Naive thymus-derived CD4-positive, alpha-beta T cell (primary cell): ENCODE measurements at regions not wholly inside any gene's neighbourhood (a gene's known extent, or its start where the extent isn't known, plus 50 kb on each side); places are given as distances from the start of the nearest gene placed in this dataset.

ENCODE experiments used
- ATAC-seq: fragments of 150-1000 bp; cut with Tn5 transposase; 2 replicates; pipeline ENCODE4 v1.10.0; 2021; ENCODE audit warnings: mild to moderate bottlenecking, moderate library complexity
- CTCF ChIA-PET: fragments of 350-600 bp; sonication (Branson Sonifier 250); formaldehyde crosslinking; loops from one replicate; lab custom pipeline; 2021; ENCODE audit warnings: antibody characterized with exemption; lab: Charles Lee
- POLR2A ChIA-PET: fragments of 350-600 bp; sonication (Branson Sonifier 250); formaldehyde crosslinking; loops from one replicate; lab custom pipeline; 2021; ENCODE audit warnings: antibody characterized with exemption, inconsistent platforms; lab: Charles Lee
- DNase-seq, 9 donors: peaks; one replicate each; pipeline versions ENCODE4 v3.0.0 to v3.0.0-alpha.2; 2020 to 2022; ENCODE audit warnings: mixed read lengths in 1 of 9
- H3K27ac ChIP-seq: one replicate; pipeline ENCODE4 v1.7.0; 2013; ENCODE audit warnings: mild to moderate bottlenecking, low read depth, low read length, moderate library complexity
- H3K27me3 ChIP-seq, 2 donors: one replicate each; pipeline ENCODE4 v1.7.0; 2013; ENCODE audit warnings: low read length in 2 of 2, mild to moderate bottlenecking in 2 of 2, moderate library complexity in 2 of 2; ENCODE audit not compliant: control insufficient read depth in 2 of 2, insufficient read depth in 2 of 2
- H3K36me3 ChIP-seq, 3 experiments: 1 replicate in 2 of 3; 2 replicates in 1 of 3; pipeline ENCODE4 v1.7.0; 2013; ENCODE audit warnings: low read length in 3 of 3, mild to moderate bottlenecking in 3 of 3, moderate library complexity in 1 of 3; ENCODE audit not compliant: insufficient read depth in 3 of 3, control insufficient read depth in 2 of 3
- H3K4me1 ChIP-seq, 2 donors: one replicate each; pipeline ENCODE4 v1.7.0; 2013; ENCODE audit warnings: low read length in 2 of 2, mild to moderate bottlenecking in 2 of 2, moderate library complexity in 1 of 2; ENCODE audit not compliant: control insufficient read depth in 2 of 2, insufficient read depth in 2 of 2
- H3K4me3 ChIP-seq: 2 replicates; pipeline ENCODE4 v1.7.0; 2013; ENCODE audit warnings: mild to moderate bottlenecking, low read length
- H3K9me3 ChIP-seq, 3 experiments: 1 replicate in 2 of 3; 2 replicates in 1 of 3; pipeline ENCODE4 v1.7.0; 2013; ENCODE audit warnings: low read length in 3 of 3; ENCODE audit not compliant: control insufficient read depth in 2 of 3
- H3K27ac Mint-ChIP-seq, 9 donors: one replicate each; pipeline ENCODE4 v1.8.0; 2020 to 2022; ENCODE audit warnings: mixed read lengths in 9 of 9, mild to moderate bottlenecking in 8 of 9, moderate library complexity in 5 of 9, inconsistent platforms in 2 of 9
- H3K27me3 Mint-ChIP-seq, 5 donors: one replicate each; pipeline ENCODE4 v1.8.0; 2021 to 2022; ENCODE audit warnings: mixed read lengths in 5 of 5, mild to moderate bottlenecking in 1 of 5
- H3K36me3 Mint-ChIP-seq, 5 donors: one replicate each; pipeline ENCODE4 v1.8.0; 2020 to 2022; ENCODE audit warnings: mixed read lengths in 5 of 5, mild to moderate bottlenecking in 3 of 5, inconsistent platforms in 1 of 5
- H3K4me1 Mint-ChIP-seq, 7 donors: one replicate each; pipeline ENCODE4 v1.8.0; 2020 to 2022; ENCODE audit warnings: mixed read lengths in 7 of 7, mild to moderate bottlenecking in 3 of 7, inconsistent platforms in 1 of 7
- H3K4me3 Mint-ChIP-seq, 10 donors: one replicate each; pipeline ENCODE4 v1.8.0; 2020 to 2022; ENCODE audit warnings: mild to moderate bottlenecking in 10 of 10, mixed read lengths in 10 of 10, moderate library complexity in 6 of 10, inconsistent platforms in 2 of 10
- H3K9me3 Mint-ChIP-seq, 11 donors: one replicate each; pipeline ENCODE4 v1.8.0; 2020 to 2022; ENCODE audit warnings: mixed read lengths in 11 of 11, mild to moderate bottlenecking in 4 of 11, inconsistent platforms in 1 of 11, moderate library complexity in 1 of 11
- intact Hi-C, 2 donors: fragments of 100-400 bp; cut with micrococcal nuclease; formaldehyde crosslinking; loops; one replicate each; pipeline ENCODE4 v1.15.1; 2023

- H3K4me3 ChIP-seq = no peak overlapping the region
- no peak overlapping the region for H3K27ac Mint-ChIP-seq
- no peaks in the 10 kb centered on the region for H3K27me3 ChIP-seq
- ATAC-seq (no peak), DNase-seq (no peak)
- no peak overlapping the region for H3K4me3 Mint-ChIP-seq
- H3K27ac ChIP-seq = no peak overlapping the region
- ChIA-PET POLR2A (no interaction called here), CTCF (no interaction called here)
- H3K36me3 Mint-ChIP-seq = peaks cover 0 to 8% (median 0%) of the 10 kb centered on the region in 5 donors
- no peaks in the 10 kb centered on the region for H3K4me1 Mint-ChIP-seq
- no peaks in the 10 kb centered on the region for H3K27me3 Mint-ChIP-seq
- intact Hi-C loops = no loop called here
- H3K9me3 ChIP-seq = no peaks in the 10 kb centered on the region
- no peaks in the 10 kb centered on the region for H3K36me3 ChIP-seq
- H3K4me1 ChIP-seq = no peaks in the 10 kb centered on the region
- peaks cover 3 to 38% (median 18%) of the 10 kb centered on the region in 11 donors for H3K9me3 Mint-ChIP-seq
Observed at GRCh38 chr5:105460721-105461120, 1898.1 kb upstream of the NUDT12 start.

- Mint-ChIP-seq H3K9me3 (peaks cover 4 to 31% (median 16%) of the 10 kb centered on the region in 11 donors), H3K4me3 (no peak overlapping the region)
- no peak for ATAC-seq
Observed at GRCh38 chr5:105453216-105453807, 1890.7 kb upstream of the NUDT12 start.

GRCh38 chr5:105448271-105448670, 1885.7 kb upstream of the NUDT12 start:
- Mint-ChIP-seq H3K9me3 (peaks cover 6 to 36% (median 17%) of the 10 kb centered on the region in 11 donors), H3K4me1 (no peaks in the 10 kb centered on the region), H3K27me3 (no peaks in the 10 kb centered on the region), H3K4me3 (no peak overlapping the region), H3K27ac (no peak overlapping the region), H3K36me3 (no peaks in the 10 kb centered on the region)
- DNase-seq (no peak), ATAC-seq (no peak)
- Histone ChIP-seq H3K27ac (no peak overlapping the region), H3K4me3 (no peak overlapping the region), H3K36me3 (no peaks in the 10 kb centered on the region), H3K9me3 (no peaks in the 10 kb centered on the region), H3K4me1 (no peaks in the 10 kb centered on the region), H3K27me3 (no peaks in the 10 kb centered on the region)
- ChIA-PET CTCF (no interaction called here), POLR2A (no interaction called here)
- intact Hi-C loops = no loop called here

More at GRCh38 chr5:105453216-105453807, 1890.7 kb upstream of the NUDT12 start:
- Histone ChIP-seq H3K36me3 (no peaks in the 10 kb centered on the region), H3K27ac (no peak overlapping the region), H3K4me1 (no peaks in the 10 kb centered on the region), H3K9me3 (no peaks in the 10 kb centered on the region), H3K27me3 (no peaks in the 10 kb centered on the region), H3K4me3 (no peak overlapping the region)
- H3K36me3 Mint-ChIP-seq = no peaks in the 10 kb centered on the region
- CTCF ChIA-PET = no interaction called here
- intact Hi-C loops = no loop called here
- POLR2A ChIA-PET = no interaction called here
- no peaks in the 10 kb centered on the region for H3K4me1 Mint-ChIP-seq
- H3K27ac Mint-ChIP-seq = no peak overlapping the region
- DNase-seq = no peak
- no peaks in the 10 kb centered on the region for H3K27me3 Mint-ChIP-seq

GRCh38 chr5:105430516-105430915, 1867.9 kb upstream of the NUDT12 start:
- Mint-ChIP-seq H3K4me3 (no peak overlapping the region), H3K27me3 (no peaks in the 10 kb centered on the region), H3K4me1 (no peaks in the 10 kb centered on the region), H3K9me3 (peaks cover 0 to 15% (median 3%) of the 10 kb centered on the region in 11 donors), H3K36me3 (no peaks in the 10 kb centered on the region), H3K27ac (no peak overlapping the region)
- DNase-seq = no peak
- no peak for ATAC-seq
- Histone ChIP-seq H3K27me3 (no peaks in the 10 kb centered on the region), H3K36me3 (no peaks in the 10 kb centered on the region), H3K9me3 (no peaks in the 10 kb centered on the region), H3K4me3 (no peak overlapping the region), H3K4me1 (no peaks in the 10 kb centered on the region), H3K27ac (no peak overlapping the region)
- ChIA-PET CTCF (no interaction called here), POLR2A (no interaction called here)
- intact Hi-C loops = no loop called here

GRCh38 chr5:105428451-105429380, 1866.1 kb upstream of the NUDT12 start:
- DNase-seq = no peak
- CTCF ChIA-PET = no interaction called here
- Mint-ChIP-seq H3K4me1 (no peaks in the 10 kb centered on the region), H3K27ac (no peak overlapping the region), H3K4me3 (no peak overlapping the region), H3K9me3 (peaks cover 0 to 27% (median 4%) of the 10 kb centered on the region in 11 donors), H3K27me3 (no peaks in the 10 kb centered on the region), H3K36me3 (no peaks in the 10 kb centered on the region)
- no peak overlapping the region for H3K27ac ChIP-seq
- ATAC-seq = no peak
- no peaks in the 10 kb centered on the region for H3K36me3 ChIP-seq
- POLR2A ChIA-PET = no interaction called here
- no peaks in the 10 kb centered on the region for H3K9me3 ChIP-seq
- H3K4me3 ChIP-seq = no peak overlapping the region
- H3K27me3 ChIP-seq = no peaks in the 10 kb centered on the region
- intact Hi-C loops = no loop called here
- H3K4me1 ChIP-seq = no peaks in the 10 kb centered on the region

- DNase-seq (no peak), ATAC-seq (no peak)
- CTCF ChIA-PET = no interaction called here
- Histone ChIP-seq H3K4me1 (no peaks in the 10 kb centered on the region), H3K27me3 (no peaks in the 10 kb centered on the region), H3K36me3 (no peaks in the 10 kb centered on the region), H3K27ac (no peak overlapping the region), H3K4me3 (no peak overlapping the region), H3K9me3 (no peaks in the 10 kb centered on the region)
- POLR2A ChIA-PET = no interaction called here
- Mint-ChIP-seq H3K4me3 (no peak overlapping the region), H3K4me1 (no peaks in the 10 kb centered on the region), H3K36me3 (no peaks in the 10 kb centered on the region), H3K9me3 (peaks cover 0 to 50% (median 22%) of the 10 kb centered on the region in 11 donors), H3K27me3 (no peaks in the 10 kb centered on the region), H3K27ac (no peak overlapping the region)
- intact Hi-C loops = no loop called here
Observed at GRCh38 chr5:105414067-105414466, 1851.5 kb upstream of the NUDT12 start.
